Kidney (tissue), 13 donors: ENCODE measurements at regions not wholly inside any gene's neighbourhood (a gene's known extent, or its start where the extent isn't known, plus 50 kb on each side); places are given as distances from the start of the nearest gene placed in this dataset.

Source experiments
- DNase-seq, 5 donors: peaks; one replicate each; pipeline ENCODE4 v3.0.0-alpha.2; 2013 to 2020
- FAIRE-seq: peaks from 2 replicates; lab custom pipeline; 2012; peaks lifted over from hg19 to GRCh38; lab: Jason Lieb, UNC
- H3K27ac ChIP-seq, 2 donors: one replicate each; pipeline ENCODE4 v1.7.0; 2013; ENCODE audit warnings: low read depth in 2 of 2, low read length in 2 of 2, inconsistent platforms in 1 of 2
- H3K27me3 ChIP-seq: one replicate; pipeline ENCODE4 v1.7.1; 2013; ENCODE audit warnings: low read length, inconsistent platforms; ENCODE audit not compliant: control insufficient read depth, insufficient read depth
- H3K36me3 ChIP-seq, 3 donors: one replicate each; pipeline versions ENCODE4 v1.7.0 to v1.7.1; 2013; ENCODE audit warnings: low read length in 3 of 3, control low read depth in 1 of 3, inconsistent platforms in 1 of 3; ENCODE audit not compliant: insufficient read depth in 3 of 3, control insufficient read depth in 2 of 3
- H3K4me1 ChIP-seq, 3 donors: one replicate each; pipeline versions ENCODE4 v1.7.0 to v1.7.1; 2013; ENCODE audit warnings: low read length in 3 of 3, inconsistent platforms in 1 of 3, low read depth in 1 of 3; ENCODE audit not compliant: control insufficient read depth in 2 of 3, insufficient read depth in 2 of 3
- H3K4me3 ChIP-seq, 3 donors: one replicate each; pipeline versions ENCODE4 v1.7.0 to v1.8.1; 2013; ENCODE audit warnings: low read length in 3 of 3, control low read depth in 1 of 3, inconsistent platforms in 1 of 3
- H3K9ac ChIP-seq, 3 donors: one replicate each; pipeline versions ENCODE4 v1.7.0 to v1.7.1; 2013; ENCODE audit warnings: low read length in 3 of 3, control low read depth in 1 of 3, inconsistent platforms in 1 of 3
- H3K9me3 ChIP-seq, 3 donors: one replicate each; pipeline versions ENCODE4 v1.7.0 to v1.7.1; 2013; ENCODE audit warnings: low read length in 3 of 3, control low read depth in 1 of 3, inconsistent platforms in 1 of 3; ENCODE audit not compliant: control insufficient read depth in 2 of 3, insufficient read depth in 1 of 3
- CTCF ChIP-seq: IDR thresholded peaks from 3 replicates; pipeline ENCODE4 v1.5.1; 2012; ENCODE audit warnings: mild to moderate bottlenecking, moderate library complexity, borderline replicate concordance; ENCODE audit not compliant: insufficient read depth; ENCODE audit errors: extremely low read depth
- intact Hi-C: fragments of 100-400 bp; cut with DNase I; formaldehyde crosslinking; loops from one replicate; pipeline ENCODE4 v1.11.1; 2022
- donor health status: control.
- donor health status: control.
- donor health status: control.
- donor health status: control.
- donor health status: control.
- donor health status: DM: yes; HTN: yes; CAD: no.
- donor health status: Normal renal cell carcinoma (clear cell type).

GRCh38 chr4:162657966-162658365 is 494.2 kb upstream of the FSTL5 start:
- DNase-seq, result no peak
- TF ChIP-seq CTCF, result no peak
- no peak for FAIRE-seq
- Histone ChIP-seq H3K4me3 (no peak overlapping the region), H3K36me3 (no peaks in the 10 kb centered on the region), H3K27ac (no peak overlapping the region), H3K9me3 (no peaks in the 10 kb centered on the region), H3K27me3 (no peaks in the 10 kb centered on the region), H3K4me1 (no peaks in the 10 kb centered on the region), H3K9ac (no peak overlapping the region)
- intact Hi-C loops, result no loop called here

GRCh38 chr4:162650166-162650565 is 486.4 kb upstream of the FSTL5 start:
- Histone ChIP-seq H3K4me3 (no peak overlapping the region), H3K9ac (no peak overlapping the region), H3K36me3 (no peaks in the 10 kb centered on the region), H3K27ac (no peak overlapping the region), H3K4me1 (no peaks in the 10 kb centered on the region), H3K9me3 (no peaks in the 10 kb centered on the region), H3K27me3 (no peaks in the 10 kb centered on the region)
- TF ChIP-seq CTCF, result no peak
- FAIRE-seq, result no peak
- no peak for DNase-seq
- intact Hi-C loops, result no loop called here

DNA sequence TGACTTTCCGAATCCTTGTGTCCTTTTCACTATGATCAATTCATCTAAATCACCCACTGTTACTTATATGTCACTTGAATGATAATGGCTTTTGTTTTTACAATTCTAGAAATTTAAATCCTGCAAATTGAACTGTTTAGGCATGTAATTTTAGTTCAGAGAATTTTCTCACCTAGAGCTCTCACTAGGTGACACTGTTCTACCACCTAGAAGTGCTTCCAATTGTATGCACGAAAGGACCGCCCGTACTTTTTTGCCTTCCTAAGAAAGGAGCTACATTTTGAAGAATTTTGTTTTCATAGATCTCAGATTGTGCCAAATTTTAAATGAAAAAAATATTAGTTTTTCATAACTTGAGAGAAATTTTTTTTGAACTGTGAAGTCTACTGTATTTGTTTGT is 481.6 kb upstream of the FSTL5 start:
- Histone ChIP-seq H3K27me3 (no peaks in the 10 kb centered on the region), H3K9me3 (no peaks in the 10 kb centered on the region), H3K4me3 (no peak overlapping the region), H3K4me1 (no peaks in the 10 kb centered on the region), H3K9ac (no peak overlapping the region), H3K36me3 (no peaks in the 10 kb centered on the region), H3K27ac (no peak overlapping the region)
- peak; percentile 15 for FAIRE-seq
- no peak for TF ChIP-seq CTCF
- intact Hi-C loops, result no loop called here
- DNase-seq, result peak in 2 of 5 donors; percentile 31 to 42

DNA sequence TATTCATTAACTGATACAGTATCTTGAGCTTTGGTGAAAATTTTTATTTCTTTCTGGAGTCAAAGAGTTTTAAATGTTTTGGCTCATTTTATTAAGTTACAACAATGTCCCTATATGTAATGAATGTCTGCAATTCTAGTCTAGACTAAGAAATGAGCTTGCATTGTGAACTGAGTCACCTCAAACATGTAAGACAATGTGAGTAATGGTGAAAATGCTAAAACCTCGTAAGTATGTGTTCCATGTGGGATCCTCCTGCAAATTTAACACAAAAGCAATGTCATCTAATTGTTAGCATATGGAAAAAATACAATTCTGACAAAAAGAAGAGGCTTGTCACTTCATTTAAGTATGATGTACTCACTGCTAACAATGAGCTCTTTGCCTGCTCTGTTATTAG is 480.5 kb upstream of the FSTL5 start:
- TF ChIP-seq CTCF, result no peak
- Histone ChIP-seq H3K4me1 (no peaks in the 10 kb centered on the region), H3K9ac (no peak overlapping the region), H3K36me3 (no peaks in the 10 kb centered on the region), H3K4me3 (no peak overlapping the region), H3K27me3 (no peaks in the 10 kb centered on the region), H3K9me3 (no peaks in the 10 kb centered on the region), H3K27ac (no peak overlapping the region)
- FAIRE-seq, result no peak
- intact Hi-C loops, result no loop called here
- no peak for DNase-seq
